ENCODE measurements at regions not wholly inside any gene's neighbourhood (a gene's known extent, or its start where the extent isn't known, plus 50 kb on each side); places are given as distances from the start of the nearest gene placed in this dataset.

GRCh38 chr1:25109531-25109951 is 122.8 kb downstream of the SYF2 start:
- ChIA-PET CTCF (ENCODE audit: low intra/inter-chr PET ratio, low total read pairs) (no interaction called here), POLR2A (no interaction called here)
- peaks cover 0 to 8% of the 10 kb centered on the region in 2 experiments; a peak in 2 of 5 replicates for H3K27me3 ChIP-seq (ENCODE audit: control insufficient read depth in 1 of 2, insufficient read depth in 2 of 2, low read length in 2 of 2)
- no TSS peak for BruUV-seq (replicated peaks)
- H3K4me2 ChIP-seq (ENCODE audit: low read depth, low read length): no peak overlapping the region
- FAIRE-seq: no peak
- peaks cover 5% of the 10 kb centered on the region; the same call in 1 of the 2 replicates for H3K9me3 ChIP-seq (ENCODE audit: low read length)
- in situ Hi-C loops (cut with HindIII; ENCODE audit: extremely low pct_ligation_motif_present, low pct_unique_long_range_greater_than_20kb) (no loop called here), intact Hi-C loops (cut with micrococcal nuclease; ENCODE audit: unreplicated experiment) (no loop called here)
- no peak overlapping the region for H2AFZ ChIP-seq (ENCODE audit: low read length)
- WGBS (ENCODE audit: low lambda C conversion rate): 77% methylated on average over 2 of the region's 2 CpGs
- no peaks in the 10 kb centered on the region for H3K36me3 ChIP-seq (replicated peaks in 1 of 2; ENCODE audit: control insufficient read depth in 1 of 2, insufficient read depth in 2 of 2, low read length in 2 of 2)
- H3K4me3 ChIP-seq (replicated peaks in 1 of 3; ENCODE audit: insufficient read depth in 1 of 3, low read depth in 2 of 3, low read length in 3 of 3): no peak overlapping the region
- no peak for DNase-seq (ENCODE audit: low spot score)
- ATAC-seq: no peak
- H4K20me1 ChIP-seq (ENCODE audit: insufficient read depth, low read length): no peaks in the 10 kb centered on the region
- H3K27ac ChIP-seq (ENCODE audit: extremely low read length, insufficient read depth, low read length): no peak overlapping the region
- peaks cover 16% of the 10 kb centered on the region for H3K4me1 ChIP-seq (ENCODE audit: insufficient read depth, low read length)
- no peak overlapping the region for H3K9ac ChIP-seq (ENCODE audit: insufficient read depth, low read depth, low read length)
- TF ChIP-seq XBP1 (CRISPR knock-in tag; IDR thresholded peaks at IDR 0.05) (no peak), ZNF44 (CRISPR knock-in tag; IDR thresholded peaks at IDR 0.05) (no peak), ZBTB3 (CRISPR knock-in tag; IDR thresholded peaks at IDR 0.05; ENCODE audit: borderline replicate concordance, low read depth) (no peak), ZNF7 (CRISPR knock-in tag; IDR thresholded peaks at IDR 0.05) (no peak), RAD51 (IDR thresholded peaks at IDR 0.05; ENCODE audit: borderline replicate concordance) (no peak; the same call in 1 of the 2 replicates), TCF7L2 (IDR thresholded peaks at IDR 0.05; ENCODE audit: low read depth, low read length) (no peak), ADNP (CRISPR knock-in tag; IDR thresholded peaks at IDR 0.05) (no peak), ZIK1 (CRISPR knock-in tag; IDR thresholded peaks at IDR 0.05; ENCODE audit: borderline replicate concordance, low read depth) (no peak), PCBP1 (IDR thresholded peaks at IDR 0.05; ENCODE audit: borderline replicate concordance, low read depth, low read length) (no peak), ZNF343 (CRISPR knock-in tag; IDR thresholded peaks at IDR 0.05) (no peak), ZNF768 (CRISPR knock-in tag; IDR thresholded peaks at IDR 0.05) (no peak), ZNF263 (CRISPR knock-in tag; IDR thresholded peaks at IDR 0.05) (no peak)
- no peaks in the 10 kb centered on the region for H3K79me2 ChIP-seq (ENCODE audit: insufficient read depth, low read length)

GRCh38 chr1:25107643-25108010 is 124.7 kb downstream of the SYF2 start:
- CTCF ChIA-PET (ENCODE audit: low intra/inter-chr PET ratio, low total read pairs): no interaction called here
- 67% methylated on average over 7 of the region's 9 CpGs for WGBS (ENCODE audit: low lambda C conversion rate)
- FAIRE-seq: no peak

More at GRCh38 chr1:25107643-25108010, 124.7 kb downstream of the SYF2 start:
- TF ChIP-seq KLF13 (CRISPR knock-in tag; IDR thresholded peaks at IDR 0.05) (no peak), SNAI1 (CRISPR knock-in tag; IDR thresholded peaks at IDR 0.05; ENCODE audit: borderline replicate concordance) (no peak), KAT8 (CRISPR knock-in tag; IDR thresholded peaks at IDR 0.05) (no peak), DRAP1 (CRISPR knock-in tag; IDR thresholded peaks at IDR 0.05) (no peak), ZNF589 (CRISPR knock-in tag; conservative IDR thresholded peaks at IDR 0.05) (no peak), ZNF674 (CRISPR knock-in tag; IDR thresholded peaks at IDR 0.05; ENCODE audit: low read depth) (no peak)
- peaks cover 16% of the 10 kb centered on the region for H3K4me1 ChIP-seq (ENCODE audit: insufficient read depth, low read length)
- no peak overlapping the region for H3K4me2 ChIP-seq (ENCODE audit: low read depth, low read length)
- H3K27me3 ChIP-seq (ENCODE audit: control insufficient read depth in 1 of 2, insufficient read depth in 2 of 2, low read length in 2 of 2): peaks cover 0 to 19% of the 10 kb centered on the region in 2 experiments; a peak in 3 of 5 replicates
- intact Hi-C loops (cut with micrococcal nuclease; ENCODE audit: unreplicated experiment): no loop called here
- H3K36me3 ChIP-seq (replicated peaks in 1 of 2; ENCODE audit: control insufficient read depth in 1 of 2, insufficient read depth in 2 of 2, low read length in 2 of 2): no peaks in the 10 kb centered on the region
- DNase-seq (ENCODE audit: low spot score) (no peak), ATAC-seq (no peak)
- POLR2A ChIA-PET: no interaction called here
- H3K27ac ChIP-seq (ENCODE audit: extremely low read length, insufficient read depth, low read length): no peak overlapping the region
- in situ Hi-C loops (cut with HindIII; ENCODE audit: extremely low pct_ligation_motif_present, low pct_unique_long_range_greater_than_20kb): no loop called here
- H2AFZ ChIP-seq (ENCODE audit: low read length): no peak overlapping the region
- H3K79me2 ChIP-seq (ENCODE audit: insufficient read depth, low read length): no peaks in the 10 kb centered on the region
- no peak overlapping the region for H3K9ac ChIP-seq (ENCODE audit: insufficient read depth, low read depth, low read length)
- no peaks in the 10 kb centered on the region for H4K20me1 ChIP-seq (ENCODE audit: insufficient read depth, low read length)
- peaks cover 5% of the 10 kb centered on the region; the same call in 1 of the 2 replicates for H3K9me3 ChIP-seq (ENCODE audit: low read length)
- H3K4me3 ChIP-seq (replicated peaks in 1 of 3; ENCODE audit: insufficient read depth in 1 of 3, low read depth in 2 of 3, low read length in 3 of 3): no peak overlapping the region
- no TSS peak for BruUV-seq (replicated peaks)

Measured in HepG2 (cell line).